Smooth muscle cell (in vitro differentiated cells): ENCODE measurements at regions not wholly inside any gene's neighbourhood (a gene's known extent, or its start where the extent isn't known, plus 50 kb on each side); places are given as distances from the start of the nearest gene placed in this dataset.

Experiments used
- DNase-seq: peaks from one replicate; lab custom pipeline; 2025; ENCODE audit not compliant: unreplicated experiment; lab: John Stamatoyannopoulos, UW
- H2AFZ ChIP-seq: fragments of 200-600 bp; sonication (generic); 2 replicates; pipeline ENCODE4 v1.6.0; 2016; ENCODE audit warnings: antibody characterized with exemption, low read depth, mild to moderate bottlenecking
- H3F3A ChIP-seq: fragments of 200-600 bp; sonication (generic); 2 replicates; pipeline ENCODE4 v1.6.0; 2017; ENCODE audit warnings: antibody characterized with exemption, low read depth
- H3K27ac ChIP-seq: fragments of 200-600 bp; sonication (generic); 2 replicates; pipeline ENCODE4 v1.5.1; 2016; ENCODE audit warnings: low read depth, mild to moderate bottlenecking
- H3K27me3 ChIP-seq: fragments of 200-600 bp; sonication (generic); 2 replicates; pipeline ENCODE4 v1.6.1; 2016; ENCODE audit warnings: low read depth, mild to moderate bottlenecking
- H3K36me3 ChIP-seq: fragments of 200-600 bp; sonication (generic); 2 replicates; pipeline ENCODE4 v1.5.1; 2016; ENCODE audit warnings: low read depth
- H3K4me1 ChIP-seq: fragments of 200-600 bp; sonication (generic); 2 replicates; pipeline ENCODE4 v1.5.1; 2016; ENCODE audit warnings: low read depth
- H3K4me2 ChIP-seq: fragments of 200-600 bp; sonication (generic); 2 replicates; pipeline ENCODE4 v1.6.0; 2016; ENCODE audit warnings: mild to moderate bottlenecking
- H3K4me3 ChIP-seq: fragments of 200-600 bp; sonication (generic); 2 replicates; pipeline ENCODE4 v1.5.1; 2016; ENCODE audit warnings: mild to moderate bottlenecking
- H3K79me2 ChIP-seq: fragments of 200-600 bp; sonication (generic); 2 replicates; pipeline ENCODE4 v1.6.0; 2016; ENCODE audit warnings: low read depth, mild to moderate bottlenecking
- H3K9ac ChIP-seq: fragments of 200-600 bp; sonication (generic); 2 replicates; pipeline ENCODE4 v1.6.0; 2016; ENCODE audit warnings: low read depth
- H3K9me3 ChIP-seq: fragments of 200-600 bp; sonication (generic); replicated peaks from 2 replicates; pipeline ENCODE4 v1.5.1; 2016; ENCODE audit warnings: low read depth
- H4K20me1 ChIP-seq: fragments of 200-600 bp; sonication (generic); 2 replicates; pipeline ENCODE4 v1.6.0; 2016; ENCODE audit warnings: low read depth
- WGBS: methylation state at CpG from one replicate; pipeline ENCODE4 v1.1.7; 2016; ENCODE audit warnings: low lambda C conversion rate; 5-methylcytosine and 5-hydroxymethylcytosine counted together
- TF ChIP-seq, protein P1 (sequence below): fragments of 200-600 bp; sonication (generic); IDR thresholded peaks from 2 replicates; pipeline ENCODE4 v1.5.1; 2017; ENCODE audit warnings: borderline replicate concordance, mild to moderate bottlenecking, antibody characterized with exemption; ENCODE audit not compliant: insufficient read depth, poor library complexity, severe bottlenecking

DNA sequence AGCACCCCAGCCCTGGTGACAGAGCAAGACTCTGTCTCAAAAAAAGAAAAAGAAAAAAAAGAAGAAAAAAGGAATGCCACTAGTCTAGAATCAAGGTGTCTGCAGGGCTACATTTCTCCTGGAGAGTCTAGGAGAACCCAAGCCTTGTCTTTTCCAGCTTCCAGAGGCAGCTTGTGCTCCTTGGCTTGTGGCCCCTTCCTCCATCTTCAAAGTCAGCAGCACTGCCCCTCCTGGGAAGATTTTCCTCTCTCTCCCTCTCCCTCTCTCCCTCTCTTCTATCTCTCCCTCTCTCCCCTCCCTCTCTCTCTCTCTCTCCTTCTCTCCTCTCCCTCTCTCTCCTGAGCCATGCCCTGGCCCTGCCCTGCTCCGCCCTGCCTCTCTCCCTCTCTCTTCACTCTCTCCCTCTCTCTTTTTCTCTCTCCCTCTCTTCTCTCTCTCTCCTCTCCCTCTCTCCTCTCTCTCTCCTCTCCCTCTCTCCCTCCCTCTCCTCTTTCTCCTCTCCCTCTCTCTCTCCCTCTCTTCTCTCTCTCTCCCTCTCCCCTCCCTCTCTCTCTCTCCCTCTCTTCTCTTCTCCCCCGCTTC lies 97.7 kb upstream of the FGF3 start:
- Histone ChIP-seq H3K36me3 (no peaks in the 10 kb centered on the region), H3K4me3 (no peak overlapping the region), H3K4me1 (no peaks in the 10 kb centered on the region), H3K27me3 (no peaks in the 10 kb centered on the region), H3K27ac (no peak overlapping the region), H4K20me1 (no peaks in the 10 kb centered on the region), H3K4me2 (no peak overlapping the region), H3K9me3 (no peaks in the 10 kb centered on the region), H3K9ac (no peak overlapping the region), H3F3A (no peaks in the 10 kb centered on the region), H3K79me2 (no peaks in the 10 kb centered on the region), H2AFZ (no peak overlapping the region)
- no CpG with 5 or more reads among the region's 2 CpGs for WGBS
- TF ChIP-seq, protein P1, sequence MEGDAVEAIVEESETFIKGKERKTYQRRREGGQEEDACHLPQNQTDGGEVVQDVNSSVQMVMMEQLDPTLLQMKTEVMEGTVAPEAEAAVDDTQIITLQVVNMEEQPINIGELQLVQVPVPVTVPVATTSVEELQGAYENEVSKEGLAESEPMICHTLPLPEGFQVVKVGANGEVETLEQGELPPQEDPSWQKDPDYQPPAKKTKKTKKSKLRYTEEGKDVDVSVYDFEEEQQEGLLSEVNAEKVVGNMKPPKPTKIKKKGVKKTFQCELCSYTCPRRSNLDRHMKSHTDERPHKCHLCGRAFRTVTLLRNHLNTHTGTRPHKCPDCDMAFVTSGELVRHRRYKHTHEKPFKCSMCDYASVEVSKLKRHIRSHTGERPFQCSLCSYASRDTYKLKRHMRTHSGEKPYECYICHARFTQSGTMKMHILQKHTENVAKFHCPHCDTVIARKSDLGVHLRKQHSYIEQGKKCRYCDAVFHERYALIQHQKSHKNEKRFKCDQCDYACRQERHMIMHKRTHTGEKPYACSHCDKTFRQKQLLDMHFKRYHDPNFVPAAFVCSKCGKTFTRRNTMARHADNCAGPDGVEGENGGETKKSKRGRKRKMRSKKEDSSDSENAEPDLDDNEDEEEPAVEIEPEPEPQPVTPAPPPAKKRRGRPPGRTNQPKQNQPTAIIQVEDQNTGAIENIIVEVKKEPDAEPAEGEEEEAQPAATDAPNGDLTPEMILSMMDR: no peak
- no peak for DNase-seq

DNA sequence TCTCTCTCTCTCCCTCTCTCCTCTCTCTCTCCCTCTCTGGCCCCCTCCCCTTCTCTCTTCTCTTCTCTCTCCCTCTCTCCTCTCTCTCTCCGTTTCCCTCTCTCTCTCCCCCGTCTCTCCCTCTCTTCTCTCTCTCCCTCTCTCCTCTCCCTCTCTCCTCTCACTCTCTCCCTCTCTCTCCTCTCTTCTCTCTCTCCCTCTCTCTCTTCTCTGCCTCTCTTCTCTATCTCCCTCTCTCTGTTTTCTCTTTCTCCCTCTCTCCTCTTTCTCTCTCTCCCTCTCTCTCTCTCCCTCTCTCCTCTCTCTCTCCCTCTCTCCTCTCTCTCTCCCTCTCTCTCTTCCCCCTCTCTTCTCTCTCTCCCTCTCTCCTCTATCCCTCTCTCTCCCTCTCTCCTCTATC lies 98.3 kb upstream of the FGF3 start:
- Histone ChIP-seq H3K9me3 (no peaks in the 10 kb centered on the region), H4K20me1 (no peaks in the 10 kb centered on the region), H3K4me1 (no peaks in the 10 kb centered on the region), H3K9ac (no peak overlapping the region), H3K27ac (no peak overlapping the region), H3K4me3 (no peak overlapping the region), H3K27me3 (no peaks in the 10 kb centered on the region), H3K4me2 (no peak overlapping the region), H3K36me3 (no peaks in the 10 kb centered on the region), H3F3A (no peaks in the 10 kb centered on the region), H2AFZ (no peak overlapping the region), H3K79me2 (no peaks in the 10 kb centered on the region)
- DNase-seq: no peak
- 62% methylated on average over 2 of the region's 2 CpGs for WGBS
- TF ChIP-seq, protein P1: no peak

DNA sequence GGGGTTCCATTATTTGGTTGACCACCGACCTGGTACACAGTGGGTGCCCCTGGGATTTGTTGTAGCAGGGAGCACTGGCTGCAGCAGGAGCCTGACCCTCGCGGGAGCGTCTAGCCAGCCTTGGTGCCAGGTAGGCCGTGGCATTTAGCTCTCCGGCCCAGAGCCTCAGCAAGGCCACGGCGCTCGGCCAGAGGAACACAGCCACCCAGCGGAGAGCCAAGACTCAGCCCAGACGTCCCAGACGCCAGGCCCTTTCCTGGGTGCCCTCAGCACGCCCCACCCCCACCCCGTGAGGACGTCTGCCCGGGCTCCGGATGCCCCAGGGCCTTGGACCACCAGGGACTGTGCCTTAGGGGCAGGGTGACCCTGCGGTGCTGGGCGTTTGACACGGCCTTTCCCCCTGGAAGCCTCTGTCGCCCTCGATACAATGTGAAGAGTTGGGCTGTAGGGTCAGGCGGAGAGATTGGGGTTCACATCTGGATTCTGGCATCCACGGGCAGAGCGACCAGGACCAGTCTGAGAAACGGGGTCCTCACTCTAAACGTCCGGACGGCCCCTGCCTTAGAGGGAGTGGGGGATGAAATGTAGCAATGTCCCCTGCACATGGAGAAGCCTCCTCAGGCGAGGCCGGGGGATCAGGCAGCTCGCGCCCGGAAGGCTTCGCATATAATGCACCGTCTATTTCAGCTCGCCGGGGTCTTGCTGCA lies 99.2 kb upstream of the FGF3 start:
- TF ChIP-seq, protein P1: no peak
- Histone ChIP-seq H3K9me3 (no peaks in the 10 kb centered on the region), H3K79me2 (no peaks in the 10 kb centered on the region), H3K4me1 (no peaks in the 10 kb centered on the region), H3F3A (no peaks in the 10 kb centered on the region), H4K20me1 (no peaks in the 10 kb centered on the region), H3K9ac (no peak overlapping the region), H3K4me2 (peak overlapping the region; percentile 78), H3K4me3 (no peak overlapping the region), H3K27ac (no peak overlapping the region), H3K36me3 (no peaks in the 10 kb centered on the region), H2AFZ (no peak overlapping the region), H3K27me3 (no peaks in the 10 kb centered on the region)
- DNase-seq: no peak
- 60% methylated on average over 32 of the region's 38 CpGs for WGBS
